Brain microvascular endothelial cell (primary cell): ENCODE measurements at regions not wholly inside any gene's neighbourhood (a gene's known extent, or its start where the extent isn't known, plus 50 kb on each side); places are given as distances from the start of the nearest gene placed in this dataset.

ENCODE experiments used
- DNase-seq: peaks from one replicate; pipeline ENCODE4 v3.0.0-alpha.2; 2020
- H3K27ac ChIP-seq: fragments of 250-450 bp; sonication (Bioruptor Pico); 2 replicates; pipeline ENCODE4 v1.5.1; 2020; ENCODE audit warnings: mild to moderate bottlenecking, moderate library complexity
- H3K27me3 ChIP-seq: fragments of 250-450 bp; sonication (Bioruptor Pico); replicated peaks from 2 replicates; pipeline ENCODE4 v1.5.1; 2020; ENCODE audit warnings: mild to moderate bottlenecking
- H3K36me3 ChIP-seq: fragments of 250-450 bp; sonication (Bioruptor Pico); replicated peaks from 2 replicates; pipeline ENCODE4 v1.5.1; 2020; ENCODE audit warnings: mild to moderate bottlenecking
- H3K4me3 ChIP-seq: 2 replicates; pipeline ENCODE4 v1.5.1; 2011; ENCODE audit warnings: low read depth, mild to moderate bottlenecking, control low read depth, low read length, moderate library complexity
- CTCF ChIP-seq: IDR thresholded peaks from 2 replicates; pipeline ENCODE4 v1.5.1; 2011; ENCODE audit warnings: low read depth, mild to moderate bottlenecking, moderate library complexity, low read length, control low read depth, inconsistent platforms; ENCODE audit errors: missing control alignments
- in situ Hi-C: cut with HindIII; loops from 2 replicates; pipeline ENCODE4 v1.10.0; 2017; ENCODE audit warnings: low sequenced_read_pairs, low pct_ligation_motif_present

- Histone ChIP-seq H3K27ac (no peak overlapping the region), H3K27me3 (peaks cover 2% of the 10 kb centered on the region), H3K4me3 (no peak overlapping the region), H3K36me3 (no peaks in the 10 kb centered on the region)
- DNase-seq: no peak
- in situ Hi-C loops: no loop called here
- TF ChIP-seq CTCF: no peak
Measured at GRCh38 chr16:86051368-86052114, 152.6 kb downstream of the IRF8 start.

- no peaks in the 10 kb centered on the region for H3K36me3 ChIP-seq
- in situ Hi-C loops: no loop called here
- TF ChIP-seq CTCF: no peak
- DNase-seq: no peak
- no peak overlapping the region for H3K4me3 ChIP-seq
- H3K27me3 ChIP-seq: peaks cover 2% of the 10 kb centered on the region
- H3K27ac ChIP-seq: no peak overlapping the region
Measured at GRCh38 chr16:86052115-86052670, 153.2 kb downstream of the IRF8 start.

GRCh38 chr16:86052926-86053325 lies 154.0 kb downstream of the IRF8 start:
- Histone ChIP-seq H3K27me3 (peaks cover 2% of the 10 kb centered on the region), H3K27ac (no peak overlapping the region), H3K4me3 (no peak overlapping the region), H3K36me3 (no peaks in the 10 kb centered on the region)
- in situ Hi-C loops: no loop called here
- DNase-seq: no peak
- TF ChIP-seq CTCF: no peak

GRCh38 chr16:86059253-86060171 lies 160.6 kb downstream of the IRF8 start:
- H3K27ac ChIP-seq: no peak overlapping the region
- TF ChIP-seq CTCF: no peak
- no peaks in the 10 kb centered on the region for H3K36me3 ChIP-seq
- in situ Hi-C loops: no loop called here
- H3K4me3 ChIP-seq: no peak overlapping the region
- H3K27me3 ChIP-seq: peaks cover 12% of the 10 kb centered on the region
- DNase-seq: no peak

GRCh38 chr16:86060381-86061317 lies 161.7 kb downstream of the IRF8 start:
- no peak for TF ChIP-seq CTCF
- in situ Hi-C loops: no loop called here
- Histone ChIP-seq H3K36me3 (no peaks in the 10 kb centered on the region), H3K27me3 (peaks cover 10% of the 10 kb centered on the region), H3K27ac (no peak overlapping the region), H3K4me3 (no peak overlapping the region)
- DNase-seq: no peak
